ENCODE measurements at regions not wholly inside any gene's neighbourhood (a gene's known extent, or its start where the extent isn't known, plus 50 kb on each side); places are given as distances from the start of the nearest gene placed in this dataset.

GRCh38 chr4:17166954-17167353, 268.5 kb upstream of the LDB2 start:
- TF ChIP-seq, protein P1, sequence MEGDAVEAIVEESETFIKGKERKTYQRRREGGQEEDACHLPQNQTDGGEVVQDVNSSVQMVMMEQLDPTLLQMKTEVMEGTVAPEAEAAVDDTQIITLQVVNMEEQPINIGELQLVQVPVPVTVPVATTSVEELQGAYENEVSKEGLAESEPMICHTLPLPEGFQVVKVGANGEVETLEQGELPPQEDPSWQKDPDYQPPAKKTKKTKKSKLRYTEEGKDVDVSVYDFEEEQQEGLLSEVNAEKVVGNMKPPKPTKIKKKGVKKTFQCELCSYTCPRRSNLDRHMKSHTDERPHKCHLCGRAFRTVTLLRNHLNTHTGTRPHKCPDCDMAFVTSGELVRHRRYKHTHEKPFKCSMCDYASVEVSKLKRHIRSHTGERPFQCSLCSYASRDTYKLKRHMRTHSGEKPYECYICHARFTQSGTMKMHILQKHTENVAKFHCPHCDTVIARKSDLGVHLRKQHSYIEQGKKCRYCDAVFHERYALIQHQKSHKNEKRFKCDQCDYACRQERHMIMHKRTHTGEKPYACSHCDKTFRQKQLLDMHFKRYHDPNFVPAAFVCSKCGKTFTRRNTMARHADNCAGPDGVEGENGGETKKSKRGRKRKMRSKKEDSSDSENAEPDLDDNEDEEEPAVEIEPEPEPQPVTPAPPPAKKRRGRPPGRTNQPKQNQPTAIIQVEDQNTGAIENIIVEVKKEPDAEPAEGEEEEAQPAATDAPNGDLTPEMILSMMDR (conservative IDR thresholded peaks at IDR 0.05), result no peak
- no peak for TF ChIP-seq EZH2 (IDR thresholded peaks at IDR 0.05; ENCODE audit: low read depth)
